ENCODE measurements at regions not wholly inside any gene's neighbourhood (a gene's known extent, or its start where the extent isn't known, plus 50 kb on each side); places are given as distances from the start of the nearest gene placed in this dataset.
A peak's percentile ranks its signal among the peaks of the same experiment; 100 is the strongest.
"Not testable (repeated sequence)": the region's sequence is repeated elsewhere in the genome, so short reads cannot be mapped to it uniquely, and the experiment has no call there.

DNA sequence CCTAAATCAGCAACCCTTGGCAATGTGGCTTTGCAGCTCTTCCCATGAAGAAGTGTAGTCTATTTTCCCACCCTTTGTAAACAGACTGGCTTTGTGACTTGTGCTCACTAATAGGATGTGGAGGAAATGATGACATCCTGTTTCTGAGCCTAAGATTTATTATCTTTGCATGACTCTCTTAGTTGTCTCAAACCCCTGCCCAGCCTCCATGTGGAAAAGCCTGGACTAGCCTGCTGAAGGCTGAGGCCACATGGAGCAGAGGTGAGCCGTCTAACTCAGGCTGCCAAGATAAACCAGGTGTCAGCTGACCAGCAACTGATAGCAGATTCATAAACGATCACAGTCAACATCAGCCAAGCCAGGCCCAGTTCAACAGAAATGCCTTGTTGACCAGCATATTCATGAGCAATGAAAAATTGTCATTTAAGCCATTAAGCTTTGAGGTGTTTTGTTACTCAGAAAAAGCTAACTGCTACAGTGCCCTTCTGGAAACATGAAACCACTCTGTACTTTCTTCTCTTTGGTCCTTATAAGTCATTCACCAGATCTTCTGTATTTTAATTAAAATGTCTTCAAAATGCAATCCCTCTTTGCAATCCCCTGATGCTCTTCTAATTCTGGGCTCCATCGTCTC is 586.3 kb upstream of the ANKRD30A start:
- DNase-seq, result peak; percentile 55

GRCh38 chr10:36534471-36535002 is 590.9 kb upstream of the ANKRD30A start:
- DNase-seq, result peak; percentile 80

DNA sequence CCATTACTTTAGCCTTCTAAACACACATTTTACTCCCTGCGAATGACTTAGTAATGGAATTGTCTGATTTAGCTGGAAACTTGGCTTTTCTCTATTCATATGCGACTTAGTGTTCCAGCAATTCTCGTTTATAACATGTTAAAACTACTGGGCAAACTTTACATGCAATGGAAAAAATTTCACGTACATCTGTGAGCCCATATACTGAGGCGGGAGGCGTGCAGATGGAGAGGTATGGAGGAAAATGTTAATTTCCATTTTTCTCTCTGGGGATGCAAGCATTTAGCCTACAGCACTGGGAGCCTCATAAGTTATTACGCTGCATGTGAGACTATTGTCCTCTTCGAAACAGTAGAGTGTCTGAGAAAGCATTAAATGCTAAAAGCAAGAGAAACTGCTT is 591.5 kb upstream of the ANKRD30A start:
- DNase-seq, result no peak

GRCh38 chr10:36533316-36533715 is 592.1 kb upstream of the ANKRD30A start:
- DNase-seq, result no peak

- peak; percentile 23 for DNase-seq
Observed at GRCh38 chr10:36531621-36532020, 593.8 kb upstream of the ANKRD30A start.

- DNase-seq, result no peak
Observed at GRCh38 chr10:36526033-36526432, 599.4 kb upstream of the ANKRD30A start.

GRCh38 chr10:36524126-36524525 is 601.3 kb upstream of the ANKRD30A start:
- not testable (repeated sequence) for DNase-seq

GRCh38 chr10:36519909-36520308 is 605.5 kb upstream of the ANKRD30A start:
- DNase-seq, result no peak

- DNase-seq, result no peak
Observed at GRCh38 chr10:36516281-36516680, 609.1 kb upstream of the ANKRD30A start.

DNA sequence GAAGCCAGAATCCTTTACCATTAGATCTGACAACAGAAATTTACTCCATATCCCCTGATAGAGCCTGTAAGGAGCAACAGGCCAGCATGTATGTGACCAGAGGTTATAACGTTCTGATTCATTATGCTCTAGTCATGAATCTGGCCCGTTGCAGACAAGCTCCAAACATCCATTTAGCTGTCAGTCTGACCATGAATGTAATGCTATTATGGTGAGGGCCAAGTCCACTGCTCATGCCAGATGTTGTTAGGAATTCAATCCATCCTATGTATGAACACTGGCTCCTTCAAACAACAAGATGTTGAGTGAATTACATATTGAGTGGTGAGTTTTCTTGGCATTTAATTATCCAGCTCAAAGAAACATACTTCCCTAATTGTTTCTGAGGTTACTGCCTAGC is 610.1 kb upstream of the ANKRD30A start:
- peak; percentile 93 for DNase-seq

- DNase-seq, result no peak
Observed at GRCh38 chr10:36507715-36508114, 617.7 kb upstream of the ANKRD30A start.

DNA sequence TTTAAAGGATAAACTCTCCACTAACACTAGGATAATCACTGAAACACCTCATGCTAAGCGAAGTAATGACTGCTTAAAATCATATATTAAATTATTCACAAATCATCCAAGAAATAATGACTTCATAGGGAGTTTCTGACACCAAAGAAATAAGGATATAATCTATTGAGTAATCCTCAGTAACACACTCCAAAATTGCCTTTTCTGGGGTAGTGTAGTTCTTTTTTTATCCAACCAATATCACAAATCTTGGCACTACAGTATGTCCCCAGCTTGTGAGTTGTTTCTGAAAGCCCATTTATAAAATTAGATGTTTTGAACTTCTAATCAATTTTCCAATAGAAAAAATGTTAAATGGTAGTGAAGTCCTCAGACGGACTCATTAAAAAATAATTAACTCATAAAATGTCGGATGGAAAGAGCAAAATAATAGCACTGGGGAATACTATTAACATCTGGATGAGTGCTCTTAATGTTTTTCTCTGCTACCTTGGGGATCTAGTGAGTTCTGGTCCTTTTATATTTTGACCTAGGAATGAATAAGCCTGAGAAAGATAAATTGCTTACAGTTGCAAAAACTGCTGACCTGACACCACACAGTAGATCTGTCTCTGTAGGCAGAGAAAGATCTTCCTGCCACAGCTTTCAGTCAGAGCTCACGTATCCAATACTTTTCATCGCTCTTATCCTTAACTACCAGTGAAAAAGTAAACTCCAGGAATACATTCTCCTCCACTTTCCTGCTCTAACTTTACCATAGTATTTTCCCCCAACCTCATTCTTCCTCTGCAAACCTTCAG is 618.5 kb upstream of the ANKRD30A start:
- no peak for DNase-seq

DNA sequence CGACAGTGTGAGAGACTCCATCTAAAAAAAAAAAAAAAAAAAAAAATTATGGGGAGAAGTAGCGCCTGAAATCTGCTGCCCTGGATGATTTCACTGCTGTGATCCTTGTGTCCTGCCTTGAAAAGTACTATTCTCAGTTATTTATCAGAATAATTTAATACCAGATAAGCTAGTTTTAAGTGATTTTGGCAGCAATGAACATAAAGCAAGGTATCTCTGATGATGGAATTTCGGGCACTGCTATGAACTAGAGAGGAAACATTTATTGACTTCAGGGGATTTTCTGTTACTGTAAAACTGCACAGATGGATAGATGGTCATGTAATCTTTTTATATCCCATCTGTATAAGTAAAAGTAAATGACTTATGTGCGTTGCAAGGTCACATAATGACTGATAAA is 619.1 kb upstream of the ANKRD30A start:
- no peak for DNase-seq

GRCh38 chr10:36504758-36505157 is 620.6 kb upstream of the ANKRD30A start:
- DNase-seq, result no peak

GRCh38 chr10:36500266-36500665 is 625.1 kb upstream of the ANKRD30A start:
- no peak for DNase-seq

DNA sequence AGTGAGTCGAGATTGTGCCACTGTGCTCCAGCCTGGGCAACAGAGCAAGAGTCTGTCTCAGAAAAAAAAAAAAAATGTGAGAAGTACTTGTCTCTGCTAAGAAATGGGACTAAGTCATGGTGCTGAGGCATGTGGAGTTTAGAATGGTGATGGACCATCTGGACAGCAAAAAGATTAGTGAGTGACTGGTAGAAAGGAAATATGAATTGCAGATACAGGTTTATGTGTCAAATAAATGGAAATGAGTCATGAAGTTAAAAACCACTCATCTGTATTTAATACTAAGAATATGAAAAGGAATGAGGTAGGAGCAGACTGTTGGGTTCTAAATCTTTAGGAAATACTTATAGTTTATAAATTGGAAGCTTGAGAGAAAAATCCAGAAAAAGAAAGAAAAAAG is 625.7 kb upstream of the ANKRD30A start:
- DNase-seq, result peak; percentile 77

DNA sequence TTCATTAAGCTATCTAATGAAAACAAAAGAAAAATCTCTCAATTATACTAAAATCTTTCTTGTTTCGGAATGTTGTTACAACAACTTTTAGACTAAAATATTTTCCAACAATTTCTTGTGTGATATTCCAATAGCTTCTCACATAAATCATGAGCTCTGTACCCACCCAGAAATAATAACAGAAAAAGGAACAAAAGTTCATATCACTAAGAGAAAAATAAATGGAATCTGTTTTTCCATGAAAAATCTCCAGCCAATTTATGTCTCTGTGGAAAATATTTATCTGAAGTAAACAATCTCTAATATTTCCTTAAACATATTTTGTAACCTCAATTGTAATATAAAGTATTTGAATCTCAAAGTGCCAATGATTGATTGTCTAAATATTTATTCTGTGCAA is 628.6 kb upstream of the ANKRD30A start:
- no peak for DNase-seq

DNA sequence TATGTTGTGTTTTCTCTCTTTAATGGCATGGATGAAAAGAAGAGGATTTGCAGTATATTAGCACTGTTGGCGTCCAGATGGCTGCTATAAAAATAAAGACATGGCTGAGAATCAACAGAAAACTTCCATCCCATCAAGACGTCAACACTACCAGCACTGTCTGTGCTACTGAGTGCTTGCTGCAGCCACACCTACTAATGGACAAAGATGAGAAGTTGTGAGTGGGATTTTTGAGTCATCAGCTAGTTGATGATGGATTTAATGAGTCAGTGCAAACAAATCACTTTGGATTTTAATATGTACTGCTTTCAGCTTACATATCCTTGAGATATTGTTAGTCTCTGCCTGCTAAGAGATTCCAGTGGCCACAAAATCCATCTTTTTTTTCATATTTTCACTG is 631.0 kb upstream of the ANKRD30A start:
- DNase-seq, result peak; percentile 94

DNA sequence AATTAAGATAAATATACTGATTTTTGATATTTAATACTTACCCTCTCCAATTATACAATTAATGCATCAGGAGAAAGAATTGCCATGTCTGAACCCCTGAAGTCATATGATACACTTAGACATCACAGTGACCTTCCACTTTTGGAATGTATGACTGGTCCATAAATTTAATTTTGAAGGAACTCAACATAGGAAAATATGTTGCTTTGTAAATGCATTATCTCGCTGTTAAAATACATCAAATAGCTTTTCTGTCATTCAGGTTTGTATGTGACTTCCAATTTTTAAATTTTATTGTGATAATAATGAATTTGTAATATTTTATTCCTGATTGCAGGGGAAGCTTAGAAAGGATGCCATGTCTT is 631.9 kb upstream of the ANKRD30A start:
- peak; percentile 73 for DNase-seq

DNA sequence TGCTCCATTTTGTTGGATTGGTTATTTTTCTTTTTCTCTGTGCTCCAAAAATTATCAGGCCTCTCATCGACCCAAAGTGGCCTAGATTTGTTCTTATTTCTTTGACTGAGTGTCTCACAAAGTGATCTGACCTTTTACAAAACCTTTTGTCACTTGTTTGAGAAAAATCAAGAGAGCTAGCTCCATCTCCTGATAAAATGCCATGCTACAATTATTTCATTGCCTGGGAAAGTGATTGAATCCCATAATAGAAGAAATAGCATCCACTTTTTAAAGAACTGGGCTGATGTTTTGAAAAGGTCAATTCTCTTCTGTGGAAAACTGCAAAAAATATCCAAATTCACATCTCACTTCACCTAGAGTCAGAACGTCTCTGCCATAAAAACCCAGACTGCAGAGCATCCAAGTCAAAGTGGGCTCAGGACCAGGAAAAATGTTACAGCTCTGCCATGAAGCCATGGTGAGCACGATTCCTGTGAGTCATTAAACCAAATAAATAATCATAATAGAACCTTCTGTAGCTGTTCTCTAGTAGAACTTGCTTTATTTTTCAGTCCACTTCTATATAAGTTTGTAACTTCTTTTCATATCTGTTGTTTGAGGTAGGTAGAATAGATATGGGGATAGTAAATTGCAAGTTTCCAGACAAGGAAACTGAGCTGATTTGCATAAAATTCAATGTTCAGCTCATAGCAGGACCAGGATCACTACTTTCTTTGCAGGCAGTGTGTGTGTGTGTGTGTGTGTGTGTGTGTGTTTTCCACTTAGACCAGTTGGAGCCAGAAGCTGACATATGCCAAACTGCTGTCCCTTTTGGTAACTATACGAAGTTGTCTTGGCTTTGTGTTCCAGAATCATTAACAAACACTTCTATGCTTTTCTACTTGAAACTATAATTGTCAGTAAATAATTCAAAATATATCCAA is 632.5 kb upstream of the ANKRD30A start:
- DNase-seq, result peak; percentile 72

GRCh38 chr10:36491926-36492325 is 633.5 kb upstream of the ANKRD30A start:
- DNase-seq, result no peak

GRCh38 chr10:36489611-36490228 is 635.7 kb upstream of the ANKRD30A start:
- DNase-seq, result peak; percentile 84

DNA sequence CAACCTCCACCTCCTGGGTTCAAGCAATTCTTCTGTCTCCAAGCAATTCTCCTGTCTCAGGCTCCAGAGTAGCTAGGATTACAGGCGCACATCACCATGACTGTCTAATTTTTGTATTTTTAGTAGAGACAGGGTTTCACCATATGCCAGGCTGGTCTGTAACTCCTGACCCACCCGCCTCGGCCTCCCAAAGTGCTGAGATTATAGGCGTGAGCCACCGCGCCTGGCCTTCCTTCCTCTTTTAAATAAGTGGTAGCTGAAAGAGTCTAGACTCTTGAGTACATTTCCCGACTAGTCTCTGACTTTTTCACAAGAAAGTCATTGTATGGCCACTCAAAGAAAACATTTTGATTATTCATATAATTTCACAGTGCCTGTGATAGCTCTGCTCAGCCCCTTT is 636.2 kb upstream of the ANKRD30A start:
- no peak for DNase-seq
